ENCODE measurements at regions not wholly inside any gene's neighbourhood (a gene's known extent, or its start where the extent isn't known, plus 50 kb on each side); places are given as distances from the start of the nearest gene placed in this dataset.

DNA sequence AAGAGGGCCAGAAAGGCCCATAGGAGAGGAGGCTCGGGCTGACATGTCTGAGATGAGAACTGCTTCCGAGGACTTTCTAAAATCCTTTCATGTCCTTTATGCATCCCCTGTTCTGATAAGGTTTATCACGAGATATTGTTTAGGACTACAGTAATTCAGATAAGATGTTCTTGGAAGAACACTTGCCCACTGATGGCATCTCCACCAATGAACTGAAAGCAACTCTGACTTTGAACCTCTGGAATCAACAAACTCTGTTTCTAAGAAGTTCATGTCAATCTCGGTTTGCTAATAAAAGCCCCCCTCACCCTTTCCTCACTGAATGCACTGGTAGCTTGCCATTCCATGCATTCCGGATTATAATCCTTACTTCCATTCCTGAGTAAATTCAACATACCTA lies 90.9 kb downstream of the FGF9 start:
- BruUV-seq (replicated peaks), result no TSS peak
- in situ Hi-C loops (cut with HindIII; ENCODE audit: low pct_unique_long_range_greater_than_20kb, low sequenced_read_pairs), result no loop called here
- no peaks in the 10 kb centered on the region for H3K4me1 ChIP-seq (ENCODE audit: control insufficient read depth, insufficient read depth, low read length)
- H3K27me3 ChIP-seq (ENCODE audit: control insufficient read depth, insufficient read depth, low read length), result no peaks in the 10 kb centered on the region
- DNase-seq (ENCODE audit: low read depth, low spot score) (no peak), ATAC-seq (no peak)
- H3K4me3 ChIP-seq (ENCODE audit: low read depth in 2 of 2, low read length in 2 of 2), result no peak overlapping the region
- H3K27ac ChIP-seq (ENCODE audit: low read length), result no peak overlapping the region
- TF ChIP-seq POLR2AphosphoS5 (IDR thresholded peaks at IDR 0.05; ENCODE audit: low read depth, low read length), result no peak
- TF ChIP-seq, protein P1, sequence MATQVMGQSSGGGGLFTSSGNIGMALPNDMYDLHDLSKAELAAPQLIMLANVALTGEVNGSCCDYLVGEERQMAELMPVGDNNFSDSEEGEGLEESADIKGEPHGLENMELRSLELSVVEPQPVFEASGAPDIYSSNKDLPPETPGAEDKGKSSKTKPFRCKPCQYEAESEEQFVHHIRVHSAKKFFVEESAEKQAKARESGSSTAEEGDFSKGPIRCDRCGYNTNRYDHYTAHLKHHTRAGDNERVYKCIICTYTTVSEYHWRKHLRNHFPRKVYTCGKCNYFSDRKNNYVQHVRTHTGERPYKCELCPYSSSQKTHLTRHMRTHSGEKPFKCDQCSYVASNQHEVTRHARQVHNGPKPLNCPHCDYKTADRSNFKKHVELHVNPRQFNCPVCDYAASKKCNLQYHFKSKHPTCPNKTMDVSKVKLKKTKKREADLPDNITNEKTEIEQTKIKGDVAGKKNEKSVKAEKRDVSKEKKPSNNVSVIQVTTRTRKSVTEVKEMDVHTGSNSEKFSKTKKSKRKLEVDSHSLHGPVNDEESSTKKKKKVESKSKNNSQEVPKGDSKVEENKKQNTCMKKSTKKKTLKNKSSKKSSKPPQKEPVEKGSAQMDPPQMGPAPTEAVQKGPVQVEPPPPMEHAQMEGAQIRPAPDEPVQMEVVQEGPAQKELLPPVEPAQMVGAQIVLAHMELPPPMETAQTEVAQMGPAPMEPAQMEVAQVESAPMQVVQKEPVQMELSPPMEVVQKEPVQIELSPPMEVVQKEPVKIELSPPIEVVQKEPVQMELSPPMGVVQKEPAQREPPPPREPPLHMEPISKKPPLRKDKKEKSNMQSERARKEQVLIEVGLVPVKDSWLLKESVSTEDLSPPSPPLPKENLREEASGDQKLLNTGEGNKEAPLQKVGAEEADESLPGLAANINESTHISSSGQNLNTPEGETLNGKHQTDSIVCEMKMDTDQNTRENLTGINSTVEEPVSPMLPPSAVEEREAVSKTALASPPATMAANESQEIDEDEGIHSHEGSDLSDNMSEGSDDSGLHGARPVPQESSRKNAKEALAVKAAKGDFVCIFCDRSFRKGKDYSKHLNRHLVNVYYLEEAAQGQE (IDR thresholded peaks at IDR 0.05; ENCODE audit: insufficient read depth in 1 of 2, low read depth in 2 of 2, low read length in 1 of 2), result no peak
- TF ChIP-seq SIN3A (IDR thresholded peaks at IDR 0.05; ENCODE audit: borderline replicate concordance, insufficient read depth, low read depth, low read length), result no peak
- TF ChIP-seq TCF7L2 (IDR thresholded peaks at IDR 0.05; ENCODE audit: low read depth, low read length), result no peak
- TF ChIP-seq, protein P2, sequence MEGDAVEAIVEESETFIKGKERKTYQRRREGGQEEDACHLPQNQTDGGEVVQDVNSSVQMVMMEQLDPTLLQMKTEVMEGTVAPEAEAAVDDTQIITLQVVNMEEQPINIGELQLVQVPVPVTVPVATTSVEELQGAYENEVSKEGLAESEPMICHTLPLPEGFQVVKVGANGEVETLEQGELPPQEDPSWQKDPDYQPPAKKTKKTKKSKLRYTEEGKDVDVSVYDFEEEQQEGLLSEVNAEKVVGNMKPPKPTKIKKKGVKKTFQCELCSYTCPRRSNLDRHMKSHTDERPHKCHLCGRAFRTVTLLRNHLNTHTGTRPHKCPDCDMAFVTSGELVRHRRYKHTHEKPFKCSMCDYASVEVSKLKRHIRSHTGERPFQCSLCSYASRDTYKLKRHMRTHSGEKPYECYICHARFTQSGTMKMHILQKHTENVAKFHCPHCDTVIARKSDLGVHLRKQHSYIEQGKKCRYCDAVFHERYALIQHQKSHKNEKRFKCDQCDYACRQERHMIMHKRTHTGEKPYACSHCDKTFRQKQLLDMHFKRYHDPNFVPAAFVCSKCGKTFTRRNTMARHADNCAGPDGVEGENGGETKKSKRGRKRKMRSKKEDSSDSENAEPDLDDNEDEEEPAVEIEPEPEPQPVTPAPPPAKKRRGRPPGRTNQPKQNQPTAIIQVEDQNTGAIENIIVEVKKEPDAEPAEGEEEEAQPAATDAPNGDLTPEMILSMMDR (IDR thresholded peaks at IDR 0.05), result no peak
- intact Hi-C loops (cut with micrococcal nuclease; ENCODE audit: unreplicated experiment), result no loop called here
- H3K36me3 ChIP-seq (ENCODE audit: control insufficient read depth, insufficient read depth, low read length), result no peaks in the 10 kb centered on the region
- no peaks in the 10 kb centered on the region for H3K9me3 ChIP-seq (ENCODE audit: control insufficient read depth, insufficient read depth, low read depth, low read length)
- ChIA-PET CTCF (no interaction called here), POLR2A (no interaction called here)

DNA sequence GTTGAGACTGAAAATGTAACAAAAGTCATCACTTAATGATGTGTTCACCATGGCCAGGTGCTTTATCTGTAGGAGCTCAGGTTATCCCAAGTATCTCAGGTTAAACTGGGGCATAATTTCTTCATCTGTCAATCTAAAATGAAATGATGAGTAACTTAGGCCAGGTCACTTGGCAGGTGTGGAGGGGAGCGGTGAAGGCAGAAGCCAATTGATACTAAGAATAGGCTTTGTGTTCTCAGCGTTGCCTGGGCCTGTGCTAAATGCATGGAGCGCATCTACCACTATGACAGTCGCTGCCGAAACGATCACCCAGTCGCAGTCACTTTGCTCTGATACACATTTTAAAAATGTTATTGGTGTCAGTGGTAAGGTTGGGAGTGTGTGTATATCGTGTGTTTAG lies 91.6 kb downstream of the FGF9 start:
- Histone ChIP-seq H3K4me3 (ENCODE audit: low read depth in 2 of 2, low read length in 2 of 2) (no peak overlapping the region), H3K4me1 (ENCODE audit: control insufficient read depth, insufficient read depth, low read length) (no peaks in the 10 kb centered on the region), H3K27me3 (ENCODE audit: control insufficient read depth, insufficient read depth, low read length) (no peaks in the 10 kb centered on the region), H3K27ac (ENCODE audit: low read length) (no peak overlapping the region), H3K9me3 (ENCODE audit: control insufficient read depth, insufficient read depth, low read depth, low read length) (no peaks in the 10 kb centered on the region), H3K36me3 (ENCODE audit: control insufficient read depth, insufficient read depth, low read length) (no peaks in the 10 kb centered on the region)
- DNase-seq (ENCODE audit: low read depth, low spot score), result no peak
- TF ChIP-seq SIN3A (IDR thresholded peaks at IDR 0.05; ENCODE audit: borderline replicate concordance, insufficient read depth, low read depth, low read length), result no peak
- TF ChIP-seq, protein P1 (IDR thresholded peaks at IDR 0.05; ENCODE audit: insufficient read depth in 1 of 2, low read depth in 2 of 2, low read length in 1 of 2), result no peak
- TF ChIP-seq TCF7L2 (IDR thresholded peaks at IDR 0.05; ENCODE audit: low read depth, low read length), result no peak
- TF ChIP-seq, protein P2 (IDR thresholded peaks at IDR 0.05), result no peak
- TF ChIP-seq POLR2AphosphoS5 (IDR thresholded peaks at IDR 0.05; ENCODE audit: low read depth, low read length), result no peak
- BruUV-seq (replicated peaks), result no TSS peak
- in situ Hi-C loops (cut with HindIII; ENCODE audit: low pct_unique_long_range_greater_than_20kb, low sequenced_read_pairs) (no loop called here), intact Hi-C loops (cut with micrococcal nuclease; ENCODE audit: unreplicated experiment) (no loop called here)
- ChIA-PET POLR2A (no interaction called here), CTCF (no interaction called here)
- no peak for ATAC-seq
